ENCODE measurements at regions not wholly inside any gene's neighbourhood (a gene's known extent, or its start where the extent isn't known, plus 50 kb on each side); places are given as distances from the start of the nearest gene placed in this dataset.

DNA sequence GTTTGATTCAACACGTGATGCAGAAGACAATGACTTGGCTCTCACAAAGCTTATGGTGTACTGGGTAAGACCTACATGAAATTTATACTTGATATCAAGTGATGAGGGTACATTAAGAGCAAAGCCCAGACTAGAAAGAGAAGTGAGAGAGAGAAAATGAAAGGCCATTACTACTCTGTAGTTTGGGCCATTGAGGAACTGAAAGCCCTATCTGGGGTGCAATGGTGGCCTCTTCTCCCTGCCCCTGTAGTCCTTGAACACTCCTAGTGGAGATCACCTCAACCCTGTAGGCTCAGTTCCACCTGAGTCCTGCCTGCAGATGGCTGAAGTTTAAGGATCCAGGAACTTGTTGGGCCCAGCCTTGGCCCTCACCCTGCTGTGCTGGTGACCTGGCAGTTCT is 569.8 kb upstream of the MEX3C start:
- TF ChIP-seq PPARA (CRISPR knock-in tag; IDR thresholded peaks at IDR 0.05; ENCODE audit: borderline replicate concordance) (no peak), ZNF8 (CRISPR knock-in tag; IDR thresholded peaks at IDR 0.05) (no peak), POU6F1 (CRISPR knock-in tag; IDR thresholded peaks at IDR 0.05; ENCODE audit: borderline replicate concordance, low read depth) (no peak), ZC3H10 (CRISPR knock-in tag; IDR thresholded peaks at IDR 0.05) (no peak), ISL1 (CRISPR knock-in tag; IDR thresholded peaks at IDR 0.05) (no peak), SNAI2 (CRISPR knock-in tag; IDR thresholded peaks at IDR 0.05) (no peak), ARNTL (CRISPR knock-in tag; IDR thresholded peaks at IDR 0.05; ENCODE audit: borderline replicate concordance, low read depth) (no peak), CREB5 (CRISPR knock-in tag; IDR thresholded peaks at IDR 0.05; ENCODE audit: low read depth) (no peak)
- TF ChIP-seq, protein P1, sequence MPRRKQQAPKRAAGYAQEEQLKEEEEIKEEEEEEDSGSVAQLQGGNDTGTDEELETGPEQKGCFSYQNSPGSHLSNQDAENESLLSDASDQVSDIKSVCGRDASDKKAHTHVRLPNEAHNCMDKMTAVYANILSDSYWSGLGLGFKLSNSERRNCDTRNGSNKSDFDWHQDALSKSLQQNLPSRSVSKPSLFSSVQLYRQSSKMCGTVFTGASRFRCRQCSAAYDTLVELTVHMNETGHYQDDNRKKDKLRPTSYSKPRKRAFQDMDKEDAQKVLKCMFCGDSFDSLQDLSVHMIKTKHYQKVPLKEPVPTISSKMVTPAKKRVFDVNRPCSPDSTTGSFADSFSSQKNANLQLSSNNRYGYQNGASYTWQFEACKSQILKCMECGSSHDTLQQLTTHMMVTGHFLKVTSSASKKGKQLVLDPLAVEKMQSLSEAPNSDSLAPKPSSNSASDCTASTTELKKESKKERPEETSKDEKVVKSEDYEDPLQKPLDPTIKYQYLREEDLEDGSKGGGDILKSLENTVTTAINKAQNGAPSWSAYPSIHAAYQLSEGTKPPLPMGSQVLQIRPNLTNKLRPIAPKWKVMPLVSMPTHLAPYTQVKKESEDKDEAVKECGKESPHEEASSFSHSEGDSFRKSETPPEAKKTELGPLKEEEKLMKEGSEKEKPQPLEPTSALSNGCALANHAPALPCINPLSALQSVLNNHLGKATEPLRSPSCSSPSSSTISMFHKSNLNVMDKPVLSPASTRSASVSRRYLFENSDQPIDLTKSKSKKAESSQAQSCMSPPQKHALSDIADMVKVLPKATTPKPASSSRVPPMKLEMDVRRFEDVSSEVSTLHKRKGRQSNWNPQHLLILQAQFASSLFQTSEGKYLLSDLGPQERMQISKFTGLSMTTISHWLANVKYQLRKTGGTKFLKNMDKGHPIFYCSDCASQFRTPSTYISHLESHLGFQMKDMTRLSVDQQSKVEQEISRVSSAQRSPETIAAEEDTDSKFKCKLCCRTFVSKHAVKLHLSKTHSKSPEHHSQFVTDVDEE (CRISPR knock-in tag; IDR thresholded peaks at IDR 0.05), result no peak
- TF ChIP-seq, protein P2, sequence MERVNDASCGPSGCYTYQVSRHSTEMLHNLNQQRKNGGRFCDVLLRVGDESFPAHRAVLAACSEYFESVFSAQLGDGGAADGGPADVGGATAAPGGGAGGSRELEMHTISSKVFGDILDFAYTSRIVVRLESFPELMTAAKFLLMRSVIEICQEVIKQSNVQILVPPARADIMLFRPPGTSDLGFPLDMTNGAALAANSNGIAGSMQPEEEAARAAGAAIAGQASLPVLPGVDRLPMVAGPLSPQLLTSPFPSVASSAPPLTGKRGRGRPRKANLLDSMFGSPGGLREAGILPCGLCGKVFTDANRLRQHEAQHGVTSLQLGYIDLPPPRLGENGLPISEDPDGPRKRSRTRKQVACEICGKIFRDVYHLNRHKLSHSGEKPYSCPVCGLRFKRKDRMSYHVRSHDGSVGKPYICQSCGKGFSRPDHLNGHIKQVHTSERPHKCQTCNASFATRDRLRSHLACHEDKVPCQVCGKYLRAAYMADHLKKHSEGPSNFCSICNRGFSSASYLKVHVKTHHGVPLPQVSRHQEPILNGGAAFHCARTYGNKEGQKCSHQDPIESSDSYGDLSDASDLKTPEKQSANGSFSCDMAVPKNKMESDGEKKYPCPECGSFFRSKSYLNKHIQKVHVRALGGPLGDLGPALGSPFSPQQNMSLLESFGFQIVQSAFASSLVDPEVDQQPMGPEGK (CRISPR knock-in tag; IDR thresholded peaks at IDR 0.05; ENCODE audit: borderline replicate concordance), result no peak
- TF ChIP-seq, protein P3, sequence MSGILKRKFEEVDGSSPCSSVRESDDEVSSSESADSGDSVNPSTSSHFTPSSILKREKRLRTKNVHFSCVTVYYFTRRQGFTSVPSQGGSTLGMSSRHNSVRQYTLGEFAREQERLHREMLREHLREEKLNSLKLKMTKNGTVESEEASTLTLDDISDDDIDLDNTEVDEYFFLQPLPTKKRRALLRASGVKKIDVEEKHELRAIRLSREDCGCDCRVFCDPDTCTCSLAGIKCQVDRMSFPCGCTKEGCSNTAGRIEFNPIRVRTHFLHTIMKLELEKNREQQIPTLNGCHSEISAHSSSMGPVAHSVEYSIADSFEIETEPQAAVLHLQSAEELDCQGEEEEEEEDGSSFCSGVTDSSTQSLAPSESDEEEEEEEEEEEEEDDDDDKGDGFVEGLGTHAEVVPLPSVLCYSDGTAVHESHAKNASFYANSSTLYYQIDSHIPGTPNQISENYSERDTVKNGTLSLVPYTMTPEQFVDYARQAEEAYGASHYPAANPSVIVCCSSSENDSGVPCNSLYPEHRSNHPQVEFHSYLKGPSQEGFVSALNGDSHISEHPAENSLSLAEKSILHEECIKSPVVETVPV (CRISPR knock-in tag; IDR thresholded peaks at IDR 0.05), result no peak
- no peak for ATAC-seq

DNA sequence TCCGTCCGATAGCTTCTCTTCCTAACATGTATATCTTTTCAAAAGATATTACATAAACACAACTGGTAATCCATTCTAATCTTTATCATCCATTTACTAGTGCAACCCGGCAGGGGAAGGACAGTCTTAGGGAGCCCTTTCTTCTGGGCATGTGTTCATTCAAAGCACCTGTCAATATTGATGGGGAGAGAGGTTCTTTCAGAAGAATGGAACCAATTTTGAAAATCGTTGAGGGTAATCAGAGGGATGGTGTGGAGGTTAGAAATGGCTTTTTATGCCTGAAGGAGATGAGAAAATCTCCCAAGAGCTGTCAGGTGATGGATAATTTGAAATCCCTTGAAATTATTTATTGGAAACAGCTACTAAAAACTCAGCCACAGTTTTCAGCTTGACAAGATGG is 561.9 kb upstream of the DCC start:
- no peak for TF ChIP-seq POU6F1 (CRISPR knock-in tag; IDR thresholded peaks at IDR 0.05; ENCODE audit: borderline replicate concordance, low read depth)
- TF ChIP-seq, protein P3 (CRISPR knock-in tag; IDR thresholded peaks at IDR 0.05), result no peak
- no peak for TF ChIP-seq PPARA (CRISPR knock-in tag; IDR thresholded peaks at IDR 0.05; ENCODE audit: borderline replicate concordance)
- TF ChIP-seq ZNF70 (CRISPR knock-in tag; IDR thresholded peaks at IDR 0.05), result no peak
- ATAC-seq, result no peak

- no peak for ATAC-seq
- TF ChIP-seq, protein P3 (CRISPR knock-in tag; IDR thresholded peaks at IDR 0.05), result no peak
- no peak for TF ChIP-seq ESRRG (CRISPR knock-in tag; IDR thresholded peaks at IDR 0.05)
These were observed 550.1 kb upstream of the DCC start for GRCh38 chr18:51789871-51790270.

All from SK-N-SH treated with all-trans-retinoic acid at 6 μM for 48 hours (cell line).